Uterus (tissue), 2 donors: ENCODE measurements at regions not wholly inside any gene's neighbourhood (a gene's known extent, or its start where the extent isn't known, plus 50 kb on each side); places are given as distances from the start of the nearest gene placed in this dataset.

ENCODE experiments used
- CTCF ChIP-seq, 4 experiments: fragments of 200-600 bp in 2 of 4; fragments of 450-650 bp in 2 of 4; sonication (generic) in 2 of 4; IDR thresholded peaks; one replicate each; pipeline ENCODE4 v1.5.1; 2016 to 2019; ENCODE audit warnings: antibody characterized with exemption in 4 of 4, mild to moderate bottlenecking in 2 of 4, moderate library complexity in 1 of 4
- POLR2A ChIP-seq, 2 donors: fragments of 450-650 bp; IDR thresholded peaks; one replicate each; pipeline ENCODE4 v1.6.1; 2016; ENCODE audit warnings: antibody characterized with exemption in 2 of 2, mild to moderate bottlenecking in 1 of 2, moderate library complexity in 1 of 2

GRCh38 chr5:34562791-34563190, 93.3 kb upstream of the RAI14 start:
- TF ChIP-seq CTCF (IDR thresholded peaks at IDR 0.05) (no peak), POLR2A (IDR thresholded peaks at IDR 0.05) (no peak)
